ENCODE measurements at regions not wholly inside any gene's neighbourhood (a gene's known extent, or its start where the extent isn't known, plus 50 kb on each side); places are given as distances from the start of the nearest gene placed in this dataset.

- TF ChIP-seq POLR2AphosphoS5 (IDR thresholded peaks at IDR 0.05; ENCODE audit: low read depth, low read length) (no peak), REST (IDR thresholded peaks at IDR 0.05; ENCODE audit: insufficient read depth in 1 of 2, low read depth in 2 of 2, low read length in 2 of 2) (no peak), SIN3A (IDR thresholded peaks at IDR 0.05; ENCODE audit: borderline replicate concordance, insufficient read depth, low read length) (no peak), FOXP2 (optimal IDR thresholded peaks at IDR 0.05; ENCODE audit: borderline replicate concordance, extremely low read depth, extremely low read length, insufficient read depth) (no peak), TAF1 (IDR thresholded peaks at IDR 0.05; ENCODE audit: borderline replicate concordance, insufficient read depth, low read length) (no peak)
These were observed 146.4 kb upstream of the MYCN start for GRCh38 chr2:15793978-15794377.
